Glomerular visceral epithelial cell (primary cell): ENCODE measurements at regions not wholly inside any gene's neighbourhood (a gene's known extent, or its start where the extent isn't known, plus 50 kb on each side); places are given as distances from the start of the nearest gene placed in this dataset.
A peak's percentile ranks its signal among the peaks of the same experiment; 100 is the strongest.

Experiments
- DNase-seq: peaks from one replicate; pipeline ENCODE4 v3.0.0-alpha.2; 2016; ENCODE audit errors: extremely low spot score

- DNase-seq, result no peak
These were observed 917.8 kb upstream of the PCDH20 start for GRCh38 chr13:62333466-62333865.

- no peak for DNase-seq
These were observed 915.7 kb upstream of the PCDH20 start for GRCh38 chr13:62331384-62331783.

GRCh38 chr13:62327367-62327766, 911.7 kb upstream of the PCDH20 start:
- no peak for DNase-seq

- DNase-seq, result no peak
These were observed 909.2 kb upstream of the PCDH20 start for GRCh38 chr13:62324842-62325241.

- no peak for DNase-seq
These were observed 906.2 kb upstream of the PCDH20 start for GRCh38 chr13:62321895-62322294.

- DNase-seq, result no peak
These were observed 905.5 kb upstream of the PCDH20 start for GRCh38 chr13:62321139-62321538.

GRCh38 chr13:62320129-62321108, 904.8 kb upstream of the PCDH20 start:
- peak; percentile 59 for DNase-seq

- no peak for DNase-seq
These were observed 894.3 kb upstream of the PCDH20 start for GRCh38 chr13:62309904-62310303.

GRCh38 chr13:62305756-62306155, 890.1 kb upstream of the PCDH20 start:
- no peak for DNase-seq

GRCh38 chr13:62302341-62302740, 886.7 kb upstream of the PCDH20 start:
- no peak for DNase-seq

- DNase-seq, result no peak
These were observed 884.3 kb upstream of the PCDH20 start for GRCh38 chr13:62299988-62300387.

- DNase-seq, result no peak
These were observed 881.2 kb upstream of the PCDH20 start for GRCh38 chr13:62296812-62297211.

- no peak for DNase-seq
These were observed 878.6 kb upstream of the PCDH20 start for GRCh38 chr13:62294244-62294643.

GRCh38 chr13:62292714-62293480, 877.2 kb upstream of the PCDH20 start:
- DNase-seq, result peak; percentile 3

GRCh38 chr13:62290542-62290941, 874.9 kb upstream of the PCDH20 start:
- DNase-seq, result no peak

- DNase-seq, result no peak
These were observed 872.1 kb upstream of the PCDH20 start for GRCh38 chr13:62287764-62288163.

- no peak for DNase-seq
These were observed 864.9 kb upstream of the PCDH20 start for GRCh38 chr13:62280590-62280989.

- DNase-seq, result no peak
These were observed 862.6 kb upstream of the PCDH20 start for GRCh38 chr13:62278271-62278670.

GRCh38 chr13:62251734-62252133, 836.1 kb upstream of the PCDH20 start:
- DNase-seq, result no peak

GRCh38 chr13:62250501-62251201, 835.0 kb upstream of the PCDH20 start:
- DNase-seq, result no peak

- no peak for DNase-seq
These were observed 830.9 kb upstream of the PCDH20 start for GRCh38 chr13:62246581-62246980.

GRCh38 chr13:62243106-62243505, 827.5 kb upstream of the PCDH20 start:
- DNase-seq, result no peak
